GM12891 (cell line): ENCODE measurements at regions not wholly inside any gene's neighbourhood (a gene's known extent, or its start where the extent isn't known, plus 50 kb on each side); places are given as distances from the start of the nearest gene placed in this dataset.

Experiments used
- POLR2A ChIP-seq: IDR thresholded peaks from 2 replicates; pipeline ENCODE4 v1.6.1; 2011; ENCODE audit warnings: low read depth, low read length, control low read depth
- POLR2AphosphoS5 ChIP-seq: IDR thresholded peaks from 2 replicates; pipeline ENCODE4 v1.6.1; 2011; ENCODE audit warnings: low read depth, low read length, control low read depth
- POU2F2 ChIP-seq: IDR thresholded peaks from 2 replicates; pipeline ENCODE4 v1.6.1; 2011; ENCODE audit warnings: low read depth, mild to moderate bottlenecking, control low read depth, low read length, moderate library complexity
- SPI1 ChIP-seq: IDR thresholded peaks from 2 replicates; pipeline ENCODE4 v1.6.1; 2011; ENCODE audit warnings: low read depth, low read length, control low read depth
- TAF1 ChIP-seq: IDR thresholded peaks from 2 replicates; pipeline ENCODE4 v1.6.1; 2011; ENCODE audit warnings: low read depth, low read length, control low read depth

- TF ChIP-seq POLR2A (no peak), POU2F2 (no peak), POLR2AphosphoS5 (no peak), TAF1 (no peak), SPI1 (no peak)
Observed at GRCh38 chr3:164918905-164919304, 159.4 kb downstream of the SI start.
